Liver (tissue), 8 donors: ENCODE measurements at regions not wholly inside any gene's neighbourhood (a gene's known extent, or its start where the extent isn't known, plus 50 kb on each side); places are given as distances from the start of the nearest gene placed in this dataset.

ENCODE experiments used
- DNase-seq: peaks from one replicate; pipeline ENCODE4 v3.0.0-alpha.2; 2017; ENCODE audit warnings: low spot score
- H3K27ac ChIP-seq, 2 donors: one replicate each; pipeline ENCODE4 v1.7.0; 2013; ENCODE audit warnings: inconsistent platforms in 2 of 2, low read length in 2 of 2, control low read depth in 1 of 2, low read depth in 1 of 2, mild to moderate bottlenecking in 1 of 2
- H3K27me3 ChIP-seq, 4 donors: one replicate each; pipeline versions ENCODE4 v1.6.1 to v1.7.0; 2013; ENCODE audit warnings: low read length in 3 of 4, inconsistent platforms in 1 of 4, mild to moderate bottlenecking in 1 of 4, moderate library complexity in 1 of 4; ENCODE audit not compliant: control insufficient read depth in 4 of 4, insufficient read depth in 4 of 4
- H3K36me3 ChIP-seq, 4 donors: one replicate each; pipeline versions ENCODE4 v1.6.1 to v1.7.0; 2013; ENCODE audit warnings: low read length in 3 of 4, mild to moderate bottlenecking in 3 of 4, low read depth in 1 of 4, moderate library complexity in 1 of 4; ENCODE audit not compliant: control insufficient read depth in 4 of 4, insufficient read depth in 3 of 4
- H3K4me1 ChIP-seq, 4 donors: one replicate each; pipeline versions ENCODE4 v1.6.1 to v1.7.0; 2013; ENCODE audit warnings: low read length in 3 of 4, mild to moderate bottlenecking in 3 of 4, moderate library complexity in 1 of 4; ENCODE audit not compliant: control insufficient read depth in 4 of 4, insufficient read depth in 4 of 4
- H3K4me3 ChIP-seq, 3 donors: one replicate each; pipeline versions ENCODE4 v1.6.1 to v1.7.0; 2013; ENCODE audit warnings: low read length in 3 of 3, control low read depth in 1 of 3, low read depth in 1 of 3, mild to moderate bottlenecking in 1 of 3
- H3K9ac ChIP-seq, 2 donors: one replicate each; pipeline ENCODE4 v1.7.0; 2013; ENCODE audit warnings: low read length in 2 of 2, mild to moderate bottlenecking in 2 of 2, moderate library complexity in 2 of 2, control low read depth in 1 of 2, low read depth in 1 of 2
- H3K9me3 ChIP-seq, 4 donors: one replicate each; pipeline versions ENCODE4 v1.6.1 to v1.7.0; 2013; ENCODE audit warnings: low read length in 3 of 4; ENCODE audit not compliant: control insufficient read depth in 4 of 4
- ATF3 ChIP-seq: IDR thresholded peaks from 2 replicates; pipeline ENCODE4 v1.6.1; 2016; ENCODE audit warnings: antibody characterized with exemption
- CTCF ChIP-seq: fragments of 150-350 bp; IDR thresholded peaks from 2 replicates; pipeline ENCODE4 v1.5.1; 2017; ENCODE audit warnings: improper control_type of control experiment, low read depth, low read length; ENCODE audit not compliant: missing input control
- EGR1 ChIP-seq, 2 donors: IDR thresholded peaks; 2 replicates each; pipeline ENCODE4 v1.6.1; 2016 to 2018; ENCODE audit warnings: antibody characterized with exemption in 2 of 2, low read depth in 2 of 2
- FOXA1 ChIP-seq: IDR thresholded peaks from 2 replicates; pipeline ENCODE4 v1.6.1; 2016; ENCODE audit warnings: antibody characterized with exemption
- FOXA2 ChIP-seq: IDR thresholded peaks from 2 replicates; pipeline ENCODE4 v1.6.1; 2016; ENCODE audit warnings: antibody characterized with exemption
- GABPA ChIP-seq, 2 donors: IDR thresholded peaks in 1 of 2; conservative IDR thresholded peaks in 1 of 2; 2 replicates each; pipeline ENCODE4 v1.6.1; 2016; ENCODE audit warnings: antibody characterized with exemption in 2 of 2, mild to moderate bottlenecking in 1 of 2, moderate library complexity in 1 of 2
- HNF4A ChIP-seq, 2 donors: conservative IDR thresholded peaks; 2 replicates each; pipeline ENCODE4 v1.6.1; 2016; ENCODE audit warnings: antibody characterized with exemption in 2 of 2, mild to moderate bottlenecking in 2 of 2
- HNF4G ChIP-seq: IDR thresholded peaks from 2 replicates; pipeline ENCODE4 v1.6.1; 2016; ENCODE audit warnings: antibody characterized with exemption
- JUND ChIP-seq, 2 donors: IDR thresholded peaks; 2 replicates each; pipeline ENCODE4 v1.6.1; 2016; ENCODE audit warnings: antibody characterized with exemption in 2 of 2
- MAX ChIP-seq: IDR thresholded peaks from 2 replicates; pipeline ENCODE4 v1.6.1; 2016; ENCODE audit warnings: antibody characterized with exemption
- RAD21 ChIP-seq, 2 donors: IDR thresholded peaks; 2 replicates each; pipeline ENCODE4 v1.6.1; 2016; ENCODE audit warnings: antibody characterized with exemption in 2 of 2, mild to moderate bottlenecking in 2 of 2
- REST ChIP-seq: IDR thresholded peaks from 2 replicates; pipeline ENCODE4 v1.6.1; 2016; ENCODE audit warnings: antibody characterized with exemption, mild to moderate bottlenecking
- RXRA ChIP-seq, 2 donors: IDR thresholded peaks; 2 replicates each; pipeline ENCODE4 v1.6.1; 2017 to 2018; ENCODE audit warnings: antibody characterized with exemption in 2 of 2, mild to moderate bottlenecking in 1 of 2
- SP1 ChIP-seq: IDR thresholded peaks from 2 replicates; pipeline ENCODE4 v1.6.1; 2018; ENCODE audit warnings: antibody characterized with exemption, mild to moderate bottlenecking
- TAF1 ChIP-seq: conservative IDR thresholded peaks from 2 replicates; pipeline ENCODE4 v1.6.1; 2016; ENCODE audit warnings: antibody characterized with exemption, mild to moderate bottlenecking
- YY1 ChIP-seq: IDR thresholded peaks from 2 replicates; pipeline ENCODE4 v1.6.1; 2016; ENCODE audit warnings: antibody characterized with exemption, mild to moderate bottlenecking
- WGBS: extraction: QIAGEN DNeasy Blood & Tissue Kit; methylation state at CpG from one replicate; pipeline ENCODE4 v1.1.7; 2013; 5-methylcytosine and 5-hydroxymethylcytosine counted together
- donor health status: healthy.
- donor health status: healthy.
- donor health status: healthy.
- donor health status: healthy.
- donor health status: healthy.

- TF ChIP-seq REST = no peak
- no peak for TF ChIP-seq TAF1
- TF ChIP-seq FOXA1 = no peak
- TF ChIP-seq YY1 = no peak
- TF ChIP-seq ATF3 = no peak
These were observed 543.2 kb downstream of the SLITRK6 start (continued) for GRCh38 chr13:85255978-85256377.

GRCh38 chr13:85254641-85255040, 544.6 kb downstream of the SLITRK6 start:
- Histone ChIP-seq H3K9me3 (no peaks in the 10 kb centered on the region), H3K4me3 (no peak overlapping the region), H3K36me3 (no peaks in the 10 kb centered on the region), H3K9ac (no peak overlapping the region), H3K27me3 (peaks cover 0 to 3% (median 0%) of the 10 kb centered on the region in 4 donors), H3K4me1 (no peaks in the 10 kb centered on the region), H3K27ac (no peak overlapping the region)
- no peak for DNase-seq
- TF ChIP-seq REST (no peak), RAD21 (IDR thresholded peaks at IDR 0.05) (no peak), SP1 (no peak), FOXA1 (no peak), FOXA2 (no peak), HNF4A (conservative IDR thresholded peaks at IDR 0.05) (no peak), EGR1 (IDR thresholded peaks at IDR 0.05; ENCODE audit: low read depth in 2 of 2) (no peak), GABPA (IDR thresholded peaks at IDR 0.05 in 1 of 2, conservative IDR thresholded peaks at IDR 0.05 in 1 of 2) (no peak)
- 85% methylated on average over 6 of the region's 6 CpGs for WGBS

GRCh38 chr13:85249151-85249550, 550.1 kb downstream of the SLITRK6 start:
- no peak overlapping the region for H3K9ac ChIP-seq
- no peaks in the 10 kb centered on the region for H3K4me1 ChIP-seq
- WGBS = 81% methylated on average over 4 of the region's 4 CpGs
- no peak overlapping the region for H3K27ac ChIP-seq
- DNase-seq = no peak
- H3K9me3 ChIP-seq = no peaks in the 10 kb centered on the region
- no peak overlapping the region for H3K4me3 ChIP-seq
- H3K36me3 ChIP-seq = no peaks in the 10 kb centered on the region
- no peaks in the 10 kb centered on the region for H3K27me3 ChIP-seq
- TF ChIP-seq FOXA1 = no peak
- TF ChIP-seq REST = no peak
- no peak for TF ChIP-seq CTCF
- TF ChIP-seq MAX = no peak
- no peak for TF ChIP-seq ATF3
- TF ChIP-seq RXRA (IDR thresholded peaks at IDR 0.05) = no peak
- no peak for TF ChIP-seq EGR1 (IDR thresholded peaks at IDR 0.05; ENCODE audit: low read depth in 2 of 2)
- TF ChIP-seq SP1 = no peak
- TF ChIP-seq HNF4G = no peak
- TF ChIP-seq HNF4A (conservative IDR thresholded peaks at IDR 0.05) = no peak
- no peak for TF ChIP-seq JUND (IDR thresholded peaks at IDR 0.05)
- TF ChIP-seq RAD21 (IDR thresholded peaks at IDR 0.05) = no peak
